ENCODE measurements at regions not wholly inside any gene's neighbourhood (a gene's known extent, or its start where the extent isn't known, plus 50 kb on each side); places are given as distances from the start of the nearest gene placed in this dataset.

- intact Hi-C loops (cut with micrococcal nuclease): no loop called here
- H3K36me3 Mint-ChIP-seq (ENCODE audit: low read depth): no peaks in the 10 kb centered on the region
- no peak overlapping the region for H3K27ac Mint-ChIP-seq
- no peaks in the 10 kb centered on the region for H3K9me3 Mint-ChIP-seq
- no peak for ATAC-seq
- ChIA-PET POLR2A (no interaction called here), CTCF (no interaction called here)
- H3K27me3 Mint-ChIP-seq: no peaks in the 10 kb centered on the region
- peaks cover 6% of the 10 kb centered on the region for H3K4me1 Mint-ChIP-seq (ENCODE audit: low read depth)
- no peak for TF ChIP-seq CTCF (IDR thresholded peaks at IDR 0.05)
- H3K4me3 Mint-ChIP-seq: no peak overlapping the region
- DNase-seq: no peak
These were observed 468.1 kb downstream of the BTG1 start for GRCh38 chr12:91677556-91677955.

DNA sequence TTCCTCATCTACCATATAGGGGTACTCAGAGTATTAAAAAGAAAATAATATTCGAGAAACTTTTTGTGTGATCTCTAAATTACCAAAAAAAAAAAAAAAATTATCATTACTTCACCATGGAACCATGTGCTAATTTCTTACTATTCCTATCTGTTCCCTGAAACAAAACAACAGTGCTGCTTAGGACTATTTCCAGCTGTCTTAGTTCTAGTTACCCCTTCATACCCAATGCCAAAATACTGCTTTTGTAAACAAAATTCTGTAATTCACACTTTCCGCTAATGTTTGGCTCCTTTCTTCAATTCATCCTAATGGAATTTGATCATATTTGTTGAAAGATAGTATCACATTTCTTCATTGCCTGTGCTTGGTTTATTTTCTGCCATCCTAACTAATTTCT lies 470.2 kb downstream of the BTG1 start:
- DNase-seq (no peak), ATAC-seq (no peak)
- intact Hi-C loops (cut with micrococcal nuclease): no loop called here
- Mint-ChIP-seq H3K36me3 (ENCODE audit: low read depth) (no peaks in the 10 kb centered on the region), H3K4me3 (no peak overlapping the region), H3K4me1 (ENCODE audit: low read depth) (peaks cover 13% of the 10 kb centered on the region), H3K27ac (no peak overlapping the region), H3K9me3 (no peaks in the 10 kb centered on the region), H3K27me3 (no peaks in the 10 kb centered on the region)
- no peak for TF ChIP-seq CTCF (IDR thresholded peaks at IDR 0.05)
- ChIA-PET POLR2A (no interaction called here), CTCF (interaction anchor here (1.9 kb wide), 1 partner anchor 18 kb away, joined by 7 read pairs; no protein-coding TSS in a partner anchor)

DNA sequence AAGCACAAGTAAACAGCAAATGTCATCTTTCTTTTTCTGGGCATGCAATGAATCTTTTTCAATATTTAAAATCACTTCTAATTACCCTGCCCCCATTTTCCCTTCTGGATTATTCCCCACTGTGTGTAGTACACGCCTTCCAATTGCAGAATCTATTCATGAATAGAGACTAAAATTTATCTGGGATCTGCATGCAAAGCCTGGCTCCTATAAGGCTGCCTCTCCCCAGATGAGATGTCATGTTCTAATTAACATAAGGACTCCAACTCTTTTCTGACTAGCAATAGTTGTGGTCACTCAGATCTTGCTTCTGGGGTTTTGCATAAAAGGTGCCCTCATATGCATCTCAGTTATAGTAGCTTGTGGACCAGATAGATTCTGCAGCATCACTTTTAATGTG lies 473.5 kb downstream of the BTG1 start:
- no peaks in the 10 kb centered on the region for H3K27me3 Mint-ChIP-seq
- H3K36me3 Mint-ChIP-seq (ENCODE audit: low read depth): peaks cover 1% of the 10 kb centered on the region
- peaks cover 27% of the 10 kb centered on the region for H3K4me1 Mint-ChIP-seq (ENCODE audit: low read depth)
- no peak overlapping the region for H3K27ac Mint-ChIP-seq
- H3K4me3 Mint-ChIP-seq: no peak overlapping the region
- POLR2A ChIA-PET: no interaction called here
- ATAC-seq (no peak), DNase-seq (no peak)
- no peak for TF ChIP-seq CTCF (IDR thresholded peaks at IDR 0.05)
- CTCF ChIA-PET: no interaction called here
- intact Hi-C loops (cut with micrococcal nuclease): no loop called here
- peaks cover 6% of the 10 kb centered on the region for H3K9me3 Mint-ChIP-seq

- Mint-ChIP-seq H3K27ac (peak overlapping the region; percentile 34), H3K4me3 (no peak overlapping the region), H3K36me3 (ENCODE audit: low read depth) (peaks cover 1% of the 10 kb centered on the region), H3K9me3 (peaks cover 6% of the 10 kb centered on the region), H3K27me3 (no peaks in the 10 kb centered on the region), H3K4me1 (ENCODE audit: low read depth) (peaks cover 32% of the 10 kb centered on the region)
- TF ChIP-seq CTCF (IDR thresholded peaks at IDR 0.05): no peak
- DNase-seq: no peak
- ChIA-PET CTCF (interaction anchor here (1.5 kb wide), 1 partner anchor 312 kb away, joined by 6 read pairs; no protein-coding TSS in a partner anchor), POLR2A (no interaction called here)
- ATAC-seq: peak; percentile 56
- intact Hi-C loops (cut with micrococcal nuclease): no loop called here
These were observed 478.0 kb downstream of the BTG1 start for GRCh38 chr12:91667694-91668093.

DNA sequence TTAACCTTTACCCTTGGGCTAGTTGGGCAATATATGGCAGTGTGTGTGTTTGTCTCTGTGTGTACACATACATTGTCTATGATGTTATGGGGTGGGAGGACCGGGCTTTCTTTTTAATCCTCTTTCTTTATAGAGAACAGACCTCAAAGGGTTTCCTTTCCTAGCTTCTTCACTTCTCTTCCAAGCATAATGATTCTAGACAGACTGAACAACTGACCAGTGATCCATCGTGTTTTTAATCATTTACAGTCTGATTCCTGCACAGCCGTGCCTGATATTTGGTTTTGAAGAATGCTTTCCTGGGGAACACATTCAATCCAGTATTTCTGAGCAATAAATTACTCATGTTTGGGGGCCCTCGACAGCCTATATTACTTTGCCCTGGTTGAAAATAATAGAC lies 481.1 kb upstream of the DCN start:
- Mint-ChIP-seq H3K27ac (no peak overlapping the region), H3K9me3 (peaks cover 1% of the 10 kb centered on the region), H3K4me1 (ENCODE audit: low read depth) (peaks cover 22% of the 10 kb centered on the region), H3K27me3 (no peaks in the 10 kb centered on the region), H3K4me3 (no peak overlapping the region), H3K36me3 (ENCODE audit: low read depth) (peaks cover under 1% of the 10 kb centered on the region)
- ChIA-PET POLR2A (no interaction called here), CTCF (interaction anchor here (1.7 kb wide), 1 partner anchor 10 kb away, joined by 4 read pairs; no protein-coding TSS in a partner anchor)
- TF ChIP-seq CTCF (IDR thresholded peaks at IDR 0.05): no peak
- ATAC-seq (no peak), DNase-seq (no peak)
- intact Hi-C loops (cut with micrococcal nuclease): no loop called here

Measured in activated CD8-positive, alpha-beta T cell treated with anti-CD3 and anti-CD28 coated beads for 36 hours (primary cell).